Nephron (organoid): ENCODE measurements at regions not wholly inside any gene's neighbourhood (a gene's known extent, or its start where the extent isn't known, plus 50 kb on each side); places are given as distances from the start of the nearest gene placed in this dataset.
"Not testable (repeated sequence)": the region's sequence is repeated elsewhere in the genome, so short reads cannot be mapped to it uniquely, and the experiment has no call there.

Source experiments
- H3K27ac Mint-ChIP-seq, 3 experiments: 2 replicates each; pipeline ENCODE4 v1.8.0; 2020; ENCODE audit warnings: mixed read lengths in 3 of 3, mild to moderate bottlenecking in 2 of 3, moderate library complexity in 1 of 3
- H3K27me3 Mint-ChIP-seq: 2 replicates; pipeline ENCODE4 v1.8.0; 2021; ENCODE audit warnings: low read depth, mild to moderate bottlenecking, moderate library complexity, mixed read lengths
- H3K36me3 Mint-ChIP-seq: 2 replicates; pipeline ENCODE4 v1.8.0; 2020; ENCODE audit warnings: low read depth, mixed read lengths
- H3K4me1 Mint-ChIP-seq: 2 replicates; pipeline ENCODE4 v1.8.0; 2020; ENCODE audit warnings: mixed read lengths
- H3K4me3 Mint-ChIP-seq, 3 experiments: 2 replicates each; pipeline ENCODE4 v1.8.0; 2020; ENCODE audit warnings: mild to moderate bottlenecking in 3 of 3, mixed read lengths in 3 of 3, moderate library complexity in 2 of 3
- H3K9me3 Mint-ChIP-seq: 2 replicates; pipeline ENCODE4 v1.8.0; 2020; ENCODE audit warnings: mixed read lengths
- TF ChIP-seq, protein P1 (sequence below), 3 experiments: fragments of 200-600 bp; sonication (generic); IDR thresholded peaks; one replicate each; pipeline ENCODE4 v1.5.0; 2021; ENCODE audit warnings: antibody characterized with exemption in 3 of 3; ENCODE audit not compliant: unreplicated experiment in 3 of 3

DNA sequence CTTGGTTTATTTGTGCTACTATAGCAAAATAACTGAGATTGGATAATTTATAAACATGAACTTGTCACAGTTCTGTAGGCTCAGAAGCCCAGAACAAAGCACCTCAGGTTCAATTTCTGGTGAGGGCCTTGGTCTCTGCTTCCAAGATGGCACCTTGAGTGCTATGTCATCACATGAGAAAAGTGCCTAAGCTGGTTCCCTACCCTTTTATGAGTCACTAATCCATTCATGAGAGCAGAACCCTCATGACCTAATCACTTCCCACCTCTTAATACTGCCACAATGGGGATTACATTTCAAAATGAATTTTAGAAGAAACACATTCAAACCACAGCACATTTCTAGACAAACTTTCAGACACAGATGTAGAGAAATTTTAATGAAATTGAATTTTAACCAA, 98.2 kb upstream of the PRSS3 start:
- TF ChIP-seq, protein P1, sequence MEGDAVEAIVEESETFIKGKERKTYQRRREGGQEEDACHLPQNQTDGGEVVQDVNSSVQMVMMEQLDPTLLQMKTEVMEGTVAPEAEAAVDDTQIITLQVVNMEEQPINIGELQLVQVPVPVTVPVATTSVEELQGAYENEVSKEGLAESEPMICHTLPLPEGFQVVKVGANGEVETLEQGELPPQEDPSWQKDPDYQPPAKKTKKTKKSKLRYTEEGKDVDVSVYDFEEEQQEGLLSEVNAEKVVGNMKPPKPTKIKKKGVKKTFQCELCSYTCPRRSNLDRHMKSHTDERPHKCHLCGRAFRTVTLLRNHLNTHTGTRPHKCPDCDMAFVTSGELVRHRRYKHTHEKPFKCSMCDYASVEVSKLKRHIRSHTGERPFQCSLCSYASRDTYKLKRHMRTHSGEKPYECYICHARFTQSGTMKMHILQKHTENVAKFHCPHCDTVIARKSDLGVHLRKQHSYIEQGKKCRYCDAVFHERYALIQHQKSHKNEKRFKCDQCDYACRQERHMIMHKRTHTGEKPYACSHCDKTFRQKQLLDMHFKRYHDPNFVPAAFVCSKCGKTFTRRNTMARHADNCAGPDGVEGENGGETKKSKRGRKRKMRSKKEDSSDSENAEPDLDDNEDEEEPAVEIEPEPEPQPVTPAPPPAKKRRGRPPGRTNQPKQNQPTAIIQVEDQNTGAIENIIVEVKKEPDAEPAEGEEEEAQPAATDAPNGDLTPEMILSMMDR (IDR thresholded peaks at IDR 0.05; ENCODE audit: unreplicated experiment in 3 of 3): no peak
- H3K4me1 Mint-ChIP-seq: no peaks in the 10 kb centered on the region
- peaks cover 5% of the 10 kb centered on the region for H3K36me3 Mint-ChIP-seq
- H3K27me3 Mint-ChIP-seq: peaks cover 5% of the 10 kb centered on the region
- no peaks in the 10 kb centered on the region for H3K9me3 Mint-ChIP-seq
- no peak overlapping the region for H3K27ac Mint-ChIP-seq
- H3K4me3 Mint-ChIP-seq: no peak overlapping the region

DNA sequence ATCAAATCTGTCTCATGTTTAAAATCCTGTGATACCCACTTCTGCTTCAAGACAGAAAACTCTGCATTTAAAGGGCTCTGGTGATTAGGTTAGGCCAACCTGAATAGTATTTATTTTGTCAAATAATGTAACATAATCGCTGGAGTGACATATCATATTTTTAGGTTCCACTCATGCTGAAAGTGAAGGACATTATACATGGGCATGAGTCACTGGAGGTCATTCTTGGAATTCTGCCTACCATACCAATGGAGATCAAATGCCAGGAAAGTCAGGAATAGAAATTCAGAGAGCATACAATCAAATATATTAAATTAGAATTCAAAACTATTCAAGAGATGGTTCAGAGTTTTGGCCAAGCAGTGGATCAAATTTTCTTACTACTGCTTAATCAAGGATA, 97.1 kb upstream of the PRSS3 start:
- Mint-ChIP-seq H3K36me3 (peaks cover 5% of the 10 kb centered on the region), H3K27ac (no peak overlapping the region), H3K27me3 (peaks cover 5% of the 10 kb centered on the region), H3K9me3 (no peaks in the 10 kb centered on the region), H3K4me1 (no peaks in the 10 kb centered on the region), H3K4me3 (no peak overlapping the region)
- TF ChIP-seq, protein P1 (IDR thresholded peaks at IDR 0.05; ENCODE audit: unreplicated experiment in 3 of 3): no peak

DNA sequence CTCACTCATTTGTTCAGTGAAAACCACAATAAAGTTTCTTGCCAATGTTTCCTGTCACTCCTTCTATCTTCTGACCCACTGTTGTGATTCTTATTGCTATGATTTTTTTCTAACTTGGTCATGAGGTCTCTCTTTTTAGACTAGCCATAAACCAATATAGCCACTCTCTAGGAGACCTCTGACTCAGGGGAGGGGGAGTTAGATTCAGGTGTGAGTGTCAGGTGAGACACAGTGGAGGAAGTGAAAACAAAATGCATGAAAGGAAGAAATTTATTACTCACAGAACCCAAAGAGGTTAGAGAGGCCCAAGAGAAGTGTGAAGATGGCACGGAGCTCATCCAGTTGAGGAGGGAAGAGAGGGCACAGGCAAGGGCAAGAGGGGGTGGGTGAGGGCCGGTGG, 94.4 kb upstream of the PRSS3 start:
- not testable (repeated sequence) for H3K4me1 Mint-ChIP-seq, H3K36me3 Mint-ChIP-seq, H3K27ac Mint-ChIP-seq, H3K27me3 Mint-ChIP-seq, H3K9me3 Mint-ChIP-seq, H3K4me3 Mint-ChIP-seq

DNA sequence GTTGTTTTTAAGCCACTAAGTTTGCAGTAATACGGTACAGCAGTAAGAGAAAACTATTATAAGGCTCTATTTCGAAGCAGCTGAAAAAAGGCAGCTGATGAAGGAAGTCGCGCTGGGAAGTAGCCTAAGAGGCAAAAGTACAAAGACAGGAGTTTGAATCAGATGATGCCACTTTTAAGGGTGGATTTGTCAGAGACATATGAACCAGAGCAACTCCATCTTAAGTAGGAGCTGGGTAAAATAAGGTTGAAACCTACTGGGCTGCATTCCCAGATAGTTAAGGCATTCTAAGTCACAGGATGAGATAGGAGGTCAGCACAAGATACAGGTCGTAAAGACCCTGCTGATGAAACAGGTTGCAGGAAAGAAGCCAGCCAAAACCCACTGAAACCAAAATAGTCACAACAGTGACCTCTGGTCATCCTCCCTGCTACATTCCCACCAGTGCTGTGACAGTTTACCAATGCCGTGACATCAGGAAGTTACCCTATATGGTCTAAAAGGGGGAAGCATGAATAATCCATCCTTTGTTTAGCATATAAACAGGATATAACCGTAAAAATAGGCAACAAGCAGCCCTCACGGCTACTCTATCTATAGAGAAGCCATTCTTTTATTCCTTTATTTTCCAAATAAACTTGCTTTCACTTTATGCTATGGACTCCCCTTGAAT, 91.8 kb upstream of the PRSS3 start:
- no peaks in the 10 kb centered on the region for H3K36me3 Mint-ChIP-seq
- H3K4me3 Mint-ChIP-seq: no peak overlapping the region
- no peaks in the 10 kb centered on the region for H3K4me1 Mint-ChIP-seq
- TF ChIP-seq, protein P1 (IDR thresholded peaks at IDR 0.05; ENCODE audit: unreplicated experiment in 3 of 3): no peak
- H3K27me3 Mint-ChIP-seq: peaks cover 5% of the 10 kb centered on the region
- no peak overlapping the region for H3K27ac Mint-ChIP-seq
- H3K9me3 Mint-ChIP-seq: peaks cover 2% of the 10 kb centered on the region

DNA sequence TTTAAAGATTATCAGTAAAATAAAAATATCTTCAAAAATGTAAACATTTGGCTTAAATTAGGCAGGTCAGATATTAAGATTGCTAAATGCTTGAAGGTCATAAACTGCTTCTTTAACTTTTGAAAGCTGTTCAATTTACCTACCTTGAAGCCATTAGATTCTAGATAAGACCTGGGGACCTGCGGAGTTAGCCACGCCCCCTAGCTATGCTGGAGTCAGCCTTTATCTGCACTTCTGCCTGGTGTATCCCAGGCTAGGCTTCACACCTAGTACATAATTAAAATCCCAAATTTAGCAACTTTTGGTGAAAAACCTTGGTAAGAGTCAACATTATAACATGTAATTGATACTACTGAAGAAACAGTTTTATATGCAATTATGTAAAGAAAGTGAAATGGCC, 89.9 kb upstream of the PRSS3 start:
- H3K9me3 Mint-ChIP-seq, H3K4me1 Mint-ChIP-seq, H3K36me3 Mint-ChIP-seq, H3K27me3 Mint-ChIP-seq, H3K4me3 Mint-ChIP-seq, H3K27ac Mint-ChIP-seq: not testable (repeated sequence)

DNA sequence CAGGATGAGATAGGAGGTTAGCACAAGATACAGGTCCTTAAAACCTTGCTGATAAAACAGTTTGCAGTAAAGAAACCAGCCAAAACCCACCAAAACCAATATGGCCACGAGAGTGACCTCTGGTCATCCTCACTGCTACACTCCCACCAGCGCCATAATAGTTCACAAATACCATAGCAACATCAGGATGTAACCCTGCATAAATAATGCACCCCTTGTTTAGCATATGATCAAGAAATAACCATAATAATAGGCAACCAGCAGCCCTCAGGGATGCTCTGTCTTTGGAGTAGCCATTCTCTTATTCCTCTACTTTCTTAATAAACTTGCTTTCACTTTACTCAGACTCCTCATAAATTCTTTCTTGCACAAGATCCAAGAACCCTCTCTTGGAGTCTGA, 86.9 kb upstream of the PRSS3 start:
- peaks cover 11% of the 10 kb centered on the region for H3K4me1 Mint-ChIP-seq
- H3K27ac Mint-ChIP-seq: no peak overlapping the region
- H3K27me3 Mint-ChIP-seq: no peaks in the 10 kb centered on the region

DNA sequence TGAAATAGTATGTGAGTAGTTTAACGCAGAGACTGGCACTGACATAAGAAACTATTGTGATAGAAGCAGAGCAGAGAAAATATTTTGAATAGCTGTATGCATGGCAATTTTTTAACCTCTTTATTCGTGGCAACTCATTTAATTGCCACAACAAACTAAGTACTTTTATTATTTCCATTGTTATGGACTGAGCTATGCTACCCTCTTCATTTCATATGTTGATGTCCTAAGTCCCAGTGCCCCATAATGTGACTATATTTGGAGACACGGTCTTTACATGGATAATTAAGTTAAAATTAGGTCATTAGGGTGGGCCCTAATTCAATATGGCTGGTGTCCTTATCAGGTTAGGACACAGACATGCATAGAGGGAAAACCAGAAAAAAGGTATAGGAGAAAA, 86.1 kb upstream of the PRSS3 start:
- Mint-ChIP-seq H3K9me3 (peaks cover 2% of the 10 kb centered on the region), H3K4me1 (peaks cover 11% of the 10 kb centered on the region), H3K27ac (no peak overlapping the region), H3K4me3 (no peak overlapping the region), H3K27me3 (no peaks in the 10 kb centered on the region), H3K36me3 (no peaks in the 10 kb centered on the region)
- TF ChIP-seq, protein P1 (IDR thresholded peaks at IDR 0.05; ENCODE audit: unreplicated experiment in 3 of 3): no peak

More for the DNA sequence above, 86.9 kb upstream of the PRSS3 start:
- TF ChIP-seq, protein P1 (IDR thresholded peaks at IDR 0.05; ENCODE audit: unreplicated experiment in 3 of 3): no peak
- Mint-ChIP-seq H3K9me3 (peaks cover 2% of the 10 kb centered on the region), H3K4me3 (no peak overlapping the region), H3K36me3 (no peaks in the 10 kb centered on the region)

DNA sequence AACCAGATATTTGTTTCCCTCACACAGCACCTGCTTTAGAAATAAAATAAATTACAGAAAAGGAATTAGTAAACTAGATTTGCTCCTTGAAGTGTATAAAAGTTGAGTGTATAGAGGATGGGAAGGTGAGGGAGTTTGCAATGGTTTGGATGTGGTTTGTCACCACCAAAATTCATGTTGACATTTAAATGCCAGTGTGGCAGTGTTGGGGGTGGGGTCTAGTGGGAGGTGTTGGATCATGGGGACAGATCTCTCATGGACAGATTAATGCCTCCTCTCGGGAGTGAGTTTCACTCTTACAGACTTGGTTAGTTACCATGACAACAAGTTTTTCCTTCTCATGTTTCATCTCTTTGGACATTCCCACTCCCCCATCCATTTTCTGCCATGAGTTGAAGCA, 83.9 kb upstream of the PRSS3 start:
- H3K9me3 Mint-ChIP-seq, H3K4me3 Mint-ChIP-seq, H3K27me3 Mint-ChIP-seq, H3K36me3 Mint-ChIP-seq: not testable (repeated sequence)
- Mint-ChIP-seq H3K4me1 (peaks cover 11% of the 10 kb centered on the region), H3K27ac (peak overlapping the region in 1 of 3 experiments; percentile 66)
